GM12873 (cell line): ENCODE measurements at regions not wholly inside any gene's neighbourhood (a gene's known extent, or its start where the extent isn't known, plus 50 kb on each side); places are given as distances from the start of the nearest gene placed in this dataset.

Experiments
- CTCF ChIP-seq: IDR thresholded peaks from 2 replicates; pipeline ENCODE4 v1.5.1; 2012; ENCODE audit warnings: low read depth, mild to moderate bottlenecking, moderate library complexity, low read length, control low read depth; ENCODE audit not compliant: insufficient read depth; ENCODE audit errors: missing control alignments

- no peak for TF ChIP-seq CTCF
Measured at GRCh38 chr12:75703131-75703530, 191.7 kb upstream of the KRR1 start.

- no peak for TF ChIP-seq CTCF
Measured at GRCh38 chr12:75702477-75703093, 191.2 kb upstream of the KRR1 start.

- no peak for TF ChIP-seq CTCF
Measured at GRCh38 chr12:75701859-75702258, 190.4 kb upstream of the KRR1 start.

- no peak for TF ChIP-seq CTCF
Measured at GRCh38 chr12:75699728-75700496, 188.5 kb upstream of the KRR1 start.

- no peak for TF ChIP-seq CTCF
Measured at GRCh38 chr12:75699251-75699650, 187.8 kb upstream of the KRR1 start.

GRCh38 chr12:75698052-75698451, 186.6 kb upstream of the KRR1 start:
- no peak for TF ChIP-seq CTCF

- TF ChIP-seq CTCF = no peak
Measured at GRCh38 chr12:75695926-75696325, 184.5 kb upstream of the KRR1 start.
